ENCODE measurements at regions not wholly inside any gene's neighbourhood (a gene's known extent, or its start where the extent isn't known, plus 50 kb on each side); places are given as distances from the start of the nearest gene placed in this dataset.

DNA sequence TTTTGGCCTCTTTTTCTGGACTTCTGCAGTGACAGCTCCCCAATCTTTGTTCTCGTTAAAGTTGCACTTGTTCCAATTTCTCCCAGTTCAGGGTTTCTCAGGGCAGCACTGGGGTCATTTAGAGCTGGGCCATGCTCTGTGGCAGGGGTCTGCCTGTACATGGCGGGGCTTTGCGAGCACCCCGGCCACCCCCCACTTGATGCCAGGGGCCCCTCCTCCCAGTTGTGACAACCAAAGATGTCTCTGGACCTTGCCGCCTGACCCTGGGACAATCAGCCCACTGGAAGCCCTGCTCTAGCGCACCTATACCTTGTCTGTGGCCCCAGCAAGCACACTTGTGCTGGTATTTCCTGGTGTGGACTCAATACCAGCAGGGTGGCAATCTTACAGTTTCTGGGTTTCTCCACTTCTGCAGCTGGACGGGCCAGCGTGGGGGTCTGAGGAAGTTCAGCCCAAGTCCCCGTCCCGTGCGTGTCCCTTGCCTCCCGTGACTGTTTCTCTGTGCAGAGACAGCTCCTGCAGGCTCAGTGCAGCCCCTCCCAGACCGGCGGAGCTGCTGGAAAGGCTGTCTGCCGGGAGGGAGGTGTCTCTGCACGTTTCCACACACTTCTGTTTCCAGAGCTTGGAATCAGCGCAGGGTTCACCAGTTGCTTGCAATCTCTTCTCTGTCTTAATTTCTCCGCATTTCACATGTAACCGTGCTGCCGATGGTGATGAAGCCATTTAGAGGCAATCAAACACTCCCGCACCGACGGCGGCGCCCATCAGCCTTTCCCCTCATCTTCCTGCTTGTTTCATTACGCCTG, 1328.9 kb downstream of the BRD1 start:
- TF ChIP-seq EZH2phosphoT487 (IDR thresholded peaks at IDR 0.05; ENCODE audit: borderline replicate concordance), result no peak
- TF ChIP-seq, protein P1, sequence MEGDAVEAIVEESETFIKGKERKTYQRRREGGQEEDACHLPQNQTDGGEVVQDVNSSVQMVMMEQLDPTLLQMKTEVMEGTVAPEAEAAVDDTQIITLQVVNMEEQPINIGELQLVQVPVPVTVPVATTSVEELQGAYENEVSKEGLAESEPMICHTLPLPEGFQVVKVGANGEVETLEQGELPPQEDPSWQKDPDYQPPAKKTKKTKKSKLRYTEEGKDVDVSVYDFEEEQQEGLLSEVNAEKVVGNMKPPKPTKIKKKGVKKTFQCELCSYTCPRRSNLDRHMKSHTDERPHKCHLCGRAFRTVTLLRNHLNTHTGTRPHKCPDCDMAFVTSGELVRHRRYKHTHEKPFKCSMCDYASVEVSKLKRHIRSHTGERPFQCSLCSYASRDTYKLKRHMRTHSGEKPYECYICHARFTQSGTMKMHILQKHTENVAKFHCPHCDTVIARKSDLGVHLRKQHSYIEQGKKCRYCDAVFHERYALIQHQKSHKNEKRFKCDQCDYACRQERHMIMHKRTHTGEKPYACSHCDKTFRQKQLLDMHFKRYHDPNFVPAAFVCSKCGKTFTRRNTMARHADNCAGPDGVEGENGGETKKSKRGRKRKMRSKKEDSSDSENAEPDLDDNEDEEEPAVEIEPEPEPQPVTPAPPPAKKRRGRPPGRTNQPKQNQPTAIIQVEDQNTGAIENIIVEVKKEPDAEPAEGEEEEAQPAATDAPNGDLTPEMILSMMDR (conservative IDR thresholded peaks at IDR 0.05; ENCODE audit: low read length), result no peak
